ENCODE measurements at regions not wholly inside any gene's neighbourhood (a gene's known extent, or its start where the extent isn't known, plus 50 kb on each side); places are given as distances from the start of the nearest gene placed in this dataset.

GRCh38 chr15:69553686-69554085 lies 101.1 kb downstream of the RPLP1 start (continued):
- TF ChIP-seq AR (CRISPR knock-in tag; IDR thresholded peaks at IDR 0.05) (no peak), MYBL2 (CRISPR knock-in tag; IDR thresholded peaks at IDR 0.05) (no peak), ELF4 (CRISPR knock-in tag; IDR thresholded peaks at IDR 0.05; ENCODE audit: low read depth) (no peak), OVOL2 (CRISPR knock-in tag; IDR thresholded peaks at IDR 0.05; ENCODE audit: borderline replicate concordance) (no peak)

DNA sequence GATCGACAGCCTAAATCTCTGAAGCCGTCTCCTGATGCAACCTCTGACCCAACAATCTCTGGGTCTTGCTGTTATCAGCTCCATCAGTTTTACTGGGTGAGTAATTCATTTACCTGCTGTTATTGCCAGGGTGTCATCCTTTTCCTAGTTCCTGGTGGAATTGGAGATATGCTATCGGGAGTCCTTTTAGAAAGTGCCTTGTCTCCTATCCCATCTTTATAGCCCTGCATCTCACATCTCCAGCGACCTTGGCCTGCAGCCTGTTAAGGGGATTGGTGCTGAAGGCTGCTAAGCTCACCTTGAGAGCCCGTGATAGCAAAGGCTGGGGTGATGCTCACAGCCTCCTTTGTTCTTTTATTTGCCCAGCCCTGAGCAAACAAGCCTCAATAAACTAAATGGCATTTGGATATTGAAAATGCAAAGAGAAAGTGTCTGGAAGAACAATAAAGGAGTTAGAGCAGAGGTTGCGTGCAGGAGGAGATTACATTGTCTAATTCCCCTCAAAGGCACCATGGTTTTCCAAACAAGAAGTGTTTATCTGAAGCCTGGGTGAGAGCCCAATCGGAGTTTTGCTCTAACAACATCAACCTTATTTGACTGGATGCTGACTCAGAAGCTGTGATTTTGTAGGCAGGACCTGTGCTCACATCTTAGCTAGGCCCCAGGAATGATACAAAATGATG lies 101.8 kb downstream of the RPLP1 start:
- H3K27ac Mint-ChIP-seq, result no peak overlapping the region
- peaks cover 5% of the 10 kb centered on the region for H3K27me3 Mint-ChIP-seq (ENCODE audit: low read depth)
- TF ChIP-seq NR1H2 (CRISPR knock-in tag; IDR thresholded peaks at IDR 0.05) (no peak), FOXK1 (CRISPR knock-in tag; IDR thresholded peaks at IDR 0.05) (no peak), TCF7 (CRISPR knock-in tag; IDR thresholded peaks at IDR 0.05; ENCODE audit: low read depth) (no peak), SOX15 (CRISPR knock-in tag; IDR thresholded peaks at IDR 0.05) (no peak), STAT6 (CRISPR knock-in tag; conservative IDR thresholded peaks at IDR 0.05; ENCODE audit: low read depth) (no peak), RORB (CRISPR knock-in tag; IDR thresholded peaks at IDR 0.05) (no peak), USF1 (CRISPR knock-in tag; IDR thresholded peaks at IDR 0.05) (no peak)
- TF ChIP-seq, protein P1, sequence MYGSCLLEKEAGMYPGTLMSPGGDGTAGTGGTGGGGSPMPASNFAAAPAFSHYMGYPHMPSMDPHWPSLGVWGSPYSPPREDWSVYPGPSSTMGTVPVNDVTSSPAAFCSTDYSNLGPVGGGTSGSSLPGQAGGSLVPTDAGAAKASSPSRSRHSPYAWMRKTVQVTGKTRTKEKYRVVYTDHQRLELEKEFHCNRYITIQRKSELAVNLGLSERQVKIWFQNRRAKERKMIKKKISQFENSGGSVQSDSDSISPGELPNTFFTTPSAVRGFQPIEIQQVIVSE (CRISPR knock-in tag; IDR thresholded peaks at IDR 0.05; ENCODE audit: borderline replicate concordance), result no peak
- TF ChIP-seq, protein P2, sequence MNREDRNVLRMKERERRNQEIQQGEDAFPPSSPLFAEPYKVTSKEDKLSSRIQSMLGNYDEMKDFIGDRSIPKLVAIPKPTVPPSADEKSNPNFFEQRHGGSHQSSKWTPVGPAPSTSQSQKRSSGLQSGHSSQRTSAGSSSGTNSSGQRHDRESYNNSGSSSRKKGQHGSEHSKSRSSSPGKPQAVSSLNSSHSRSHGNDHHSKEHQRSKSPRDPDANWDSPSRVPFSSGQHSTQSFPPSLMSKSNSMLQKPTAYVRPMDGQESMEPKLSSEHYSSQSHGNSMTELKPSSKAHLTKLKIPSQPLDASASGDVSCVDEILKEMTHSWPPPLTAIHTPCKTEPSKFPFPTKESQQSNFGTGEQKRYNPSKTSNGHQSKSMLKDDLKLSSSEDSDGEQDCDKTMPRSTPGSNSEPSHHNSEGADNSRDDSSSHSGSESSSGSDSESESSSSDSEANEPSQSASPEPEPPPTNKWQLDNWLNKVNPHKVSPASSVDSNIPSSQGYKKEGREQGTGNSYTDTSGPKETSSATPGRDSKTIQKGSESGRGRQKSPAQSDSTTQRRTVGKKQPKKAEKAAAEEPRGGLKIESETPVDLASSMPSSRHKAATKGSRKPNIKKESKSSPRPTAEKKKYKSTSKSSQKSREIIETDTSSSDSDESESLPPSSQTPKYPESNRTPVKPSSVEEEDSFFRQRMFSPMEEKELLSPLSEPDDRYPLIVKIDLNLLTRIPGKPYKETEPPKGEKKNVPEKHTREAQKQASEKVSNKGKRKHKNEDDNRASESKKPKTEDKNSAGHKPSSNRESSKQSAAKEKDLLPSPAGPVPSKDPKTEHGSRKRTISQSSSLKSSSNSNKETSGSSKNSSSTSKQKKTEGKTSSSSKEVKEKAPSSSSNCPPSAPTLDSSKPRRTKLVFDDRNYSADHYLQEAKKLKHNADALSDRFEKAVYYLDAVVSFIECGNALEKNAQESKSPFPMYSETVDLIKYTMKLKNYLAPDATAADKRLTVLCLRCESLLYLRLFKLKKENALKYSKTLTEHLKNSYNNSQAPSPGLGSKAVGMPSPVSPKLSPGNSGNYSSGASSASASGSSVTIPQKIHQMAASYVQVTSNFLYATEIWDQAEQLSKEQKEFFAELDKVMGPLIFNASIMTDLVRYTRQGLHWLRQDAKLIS (CRISPR knock-in tag; IDR thresholded peaks at IDR 0.05; ENCODE audit: borderline replicate concordance), result no peak
- H3K4me3 Mint-ChIP-seq, result no peak overlapping the region
- peaks cover 8% of the 10 kb centered on the region for H3K36me3 Mint-ChIP-seq
- peaks cover 16% of the 10 kb centered on the region for H3K9me3 Mint-ChIP-seq
- ATAC-seq, result peak; percentile 65
- peaks cover 49% of the 10 kb centered on the region for H3K4me1 Mint-ChIP-seq
- ChIA-PET CTCF (no interaction called here), POLR2A (no interaction called here)
- no peak for DNase-seq (ENCODE audit: low spot score)

All from WTC11 (cell line).